T-helper 1 cell treated with Interleukin-12 subunit alpha and Interleukin-12 subunit beta and Interleukin-4 antibody, amounts not matched to agents 30 μg/mL and 1 μg/mL, for 36 hours (primary cell): ENCODE measurements at regions not wholly inside any gene's neighbourhood (a gene's known extent, or its start where the extent isn't known, plus 50 kb on each side); places are given as distances from the start of the nearest gene placed in this dataset.
"Not testable (repeated sequence)": the region's sequence is repeated elsewhere in the genome, so short reads cannot be mapped to it uniquely, and the experiment has no call there.

ENCODE experiments used
- H3K27ac Mint-ChIP-seq: one replicate; pipeline ENCODE4 v1.8.0; 2021; ENCODE audit warnings: mild to moderate bottlenecking, mixed read lengths
- H3K27me3 Mint-ChIP-seq: one replicate; pipeline ENCODE4 v1.8.0; 2021; ENCODE audit warnings: low read depth, mixed read lengths
- H3K36me3 Mint-ChIP-seq: one replicate; pipeline ENCODE4 v1.8.0; 2021; ENCODE audit warnings: low read depth, mixed read lengths
- H3K4me1 Mint-ChIP-seq: one replicate; pipeline ENCODE4 v1.8.0; 2021; ENCODE audit warnings: low read depth, mixed read lengths
- H3K4me3 Mint-ChIP-seq: one replicate; pipeline ENCODE4 v1.8.0; 2021; ENCODE audit warnings: mild to moderate bottlenecking, moderate library complexity, mixed read lengths
- H3K9me3 Mint-ChIP-seq: one replicate; pipeline ENCODE4 v1.8.0; 2021; ENCODE audit warnings: mixed read lengths

DNA sequence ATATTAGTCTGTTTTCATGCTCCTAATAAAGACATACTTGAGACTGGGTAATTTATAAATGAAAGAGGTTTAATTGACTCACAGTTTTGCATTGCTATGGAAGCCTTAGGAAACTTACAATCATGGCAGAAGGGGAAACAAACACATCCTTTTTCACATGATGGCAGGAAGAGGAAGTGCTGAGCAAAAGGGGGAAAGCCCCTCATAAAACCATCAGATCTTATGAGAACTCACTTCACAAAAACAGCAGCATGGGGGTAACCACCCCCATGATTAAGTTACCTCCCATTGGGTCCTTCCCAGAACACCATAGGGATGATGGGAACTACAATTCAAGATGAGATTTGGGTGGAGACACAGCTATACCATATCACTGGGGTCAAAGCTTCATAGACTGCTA lies 254.2 kb downstream of the ERMARD start:
- Mint-ChIP-seq H3K4me1 (no peaks in the 10 kb centered on the region), H3K36me3 (no peaks in the 10 kb centered on the region), H3K4me3 (no peak overlapping the region), H3K9me3 (peaks cover 30% of the 10 kb centered on the region), H3K27ac (no peak overlapping the region), H3K27me3 (no peaks in the 10 kb centered on the region)

- no peaks in the 10 kb centered on the region for H3K36me3 Mint-ChIP-seq
- H3K27ac Mint-ChIP-seq: no peak overlapping the region
- H3K4me3 Mint-ChIP-seq: no peak overlapping the region
- H3K27me3 Mint-ChIP-seq: no peaks in the 10 kb centered on the region
- H3K4me1 Mint-ChIP-seq: no peaks in the 10 kb centered on the region
- peaks cover 32% of the 10 kb centered on the region for H3K9me3 Mint-ChIP-seq
Observed at GRCh38 chr6:170004585-170005210, 253.3 kb downstream of the ERMARD start.

GRCh38 chr6:170003451-170004160 lies 252.2 kb downstream of the ERMARD start:
- H3K36me3 Mint-ChIP-seq: no peaks in the 10 kb centered on the region
- no peaks in the 10 kb centered on the region for H3K27me3 Mint-ChIP-seq
- H3K4me1 Mint-ChIP-seq: no peaks in the 10 kb centered on the region
- H3K27ac Mint-ChIP-seq: no peak overlapping the region
- no peak overlapping the region for H3K4me3 Mint-ChIP-seq
- peaks cover 32% of the 10 kb centered on the region for H3K9me3 Mint-ChIP-seq

- H3K27ac Mint-ChIP-seq: no peak overlapping the region
Observed at GRCh38 chr6:170003027-170003426, 251.6 kb downstream of the ERMARD start.

GRCh38 chr6:170001782-170002181 lies 250.4 kb downstream of the ERMARD start:
- not testable (repeated sequence) for H3K36me3 Mint-ChIP-seq, H3K4me1 Mint-ChIP-seq, H3K4me3 Mint-ChIP-seq, H3K27me3 Mint-ChIP-seq, H3K27ac Mint-ChIP-seq
- H3K9me3 Mint-ChIP-seq: peaks cover 32% of the 10 kb centered on the region

More at GRCh38 chr6:170003027-170003426, 251.6 kb downstream of the ERMARD start:
- Mint-ChIP-seq H3K4me1 (no peaks in the 10 kb centered on the region), H3K4me3 (no peak overlapping the region), H3K36me3 (no peaks in the 10 kb centered on the region), H3K27me3 (no peaks in the 10 kb centered on the region), H3K9me3 (peaks cover 32% of the 10 kb centered on the region)

DNA sequence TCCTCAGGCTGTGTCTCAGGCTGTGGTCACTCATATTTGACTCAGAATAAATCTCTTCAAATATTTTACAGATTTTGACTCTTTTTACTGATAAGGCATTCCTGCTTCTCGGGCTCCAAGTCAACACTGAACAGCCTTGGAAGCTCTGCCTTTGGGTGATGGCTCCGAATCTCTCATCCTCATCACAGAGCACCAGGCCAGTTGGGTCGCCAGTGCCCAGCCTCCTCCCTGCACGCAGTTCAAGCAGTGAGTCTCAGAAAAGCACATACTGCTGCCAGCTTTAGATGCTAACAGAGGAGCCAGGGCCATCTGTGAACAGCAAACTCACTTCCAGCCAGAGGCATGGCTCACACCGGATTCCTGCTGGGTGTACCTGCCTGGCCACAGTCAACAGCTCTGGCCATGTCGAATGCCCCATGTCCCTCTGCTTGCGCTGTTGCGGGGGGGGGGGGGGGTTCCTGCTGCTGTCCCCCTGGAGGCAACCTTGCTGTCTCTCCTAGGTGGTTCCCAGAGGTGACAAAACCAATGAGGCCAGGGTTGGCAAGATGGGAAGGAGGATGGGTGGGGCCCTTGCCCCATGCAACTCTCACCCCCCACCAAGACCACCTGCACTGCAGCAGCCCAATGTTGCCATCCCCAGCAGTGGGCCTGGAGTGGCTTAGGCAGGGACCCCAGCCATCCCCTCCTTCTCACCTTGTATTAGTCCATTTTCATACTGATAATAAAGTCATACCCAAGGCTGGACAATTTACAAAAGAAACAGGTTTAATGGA lies 248.8 kb downstream of the ERMARD start:
- peaks cover 28% of the 10 kb centered on the region for H3K9me3 Mint-ChIP-seq
- H3K36me3 Mint-ChIP-seq: no peaks in the 10 kb centered on the region
- H3K4me1 Mint-ChIP-seq: no peaks in the 10 kb centered on the region
- H3K4me3 Mint-ChIP-seq: no peak overlapping the region
- no peak overlapping the region for H3K27ac Mint-ChIP-seq
- peaks cover 5% of the 10 kb centered on the region for H3K27me3 Mint-ChIP-seq

- Mint-ChIP-seq H3K27me3 (peaks cover 5% of the 10 kb centered on the region), H3K4me3 (no peak overlapping the region), H3K27ac (no peak overlapping the region), H3K4me1 (no peaks in the 10 kb centered on the region), H3K36me3 (no peaks in the 10 kb centered on the region), H3K9me3 (peaks cover 26% of the 10 kb centered on the region)
Observed at GRCh38 chr6:169999367-169999766, 247.9 kb downstream of the ERMARD start.

- peaks cover 5% of the 10 kb centered on the region for H3K27me3 Mint-ChIP-seq
- no peaks in the 10 kb centered on the region for H3K4me1 Mint-ChIP-seq
- H3K36me3 Mint-ChIP-seq: no peaks in the 10 kb centered on the region
- H3K9me3 Mint-ChIP-seq: peaks cover 19% of the 10 kb centered on the region
- no peak overlapping the region for H3K4me3 Mint-ChIP-seq
- H3K27ac Mint-ChIP-seq: no peak overlapping the region
Observed at GRCh38 chr6:169998457-169998856, 247.0 kb downstream of the ERMARD start.

DNA sequence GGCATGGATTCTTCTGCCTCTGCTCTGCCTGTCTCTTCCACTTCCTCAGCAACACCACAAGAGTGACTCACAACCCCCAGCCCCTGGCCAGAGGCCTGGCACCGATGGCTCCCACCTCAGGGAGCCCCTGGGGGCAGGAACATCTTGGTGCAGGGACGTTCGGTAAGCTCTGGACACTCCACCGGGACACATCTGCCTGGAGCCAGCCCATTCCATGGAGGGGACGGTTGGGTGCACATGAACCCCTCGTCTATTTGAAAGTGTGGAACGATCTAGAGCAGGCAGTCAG lies 246.5 kb downstream of the ERMARD start:
- H3K4me3 Mint-ChIP-seq: no peak overlapping the region
- H3K27ac Mint-ChIP-seq: no peak overlapping the region
- H3K4me1 Mint-ChIP-seq: no peaks in the 10 kb centered on the region
- peaks cover 15% of the 10 kb centered on the region for H3K9me3 Mint-ChIP-seq
- peaks cover 5% of the 10 kb centered on the region for H3K27me3 Mint-ChIP-seq
- no peaks in the 10 kb centered on the region for H3K36me3 Mint-ChIP-seq

DNA sequence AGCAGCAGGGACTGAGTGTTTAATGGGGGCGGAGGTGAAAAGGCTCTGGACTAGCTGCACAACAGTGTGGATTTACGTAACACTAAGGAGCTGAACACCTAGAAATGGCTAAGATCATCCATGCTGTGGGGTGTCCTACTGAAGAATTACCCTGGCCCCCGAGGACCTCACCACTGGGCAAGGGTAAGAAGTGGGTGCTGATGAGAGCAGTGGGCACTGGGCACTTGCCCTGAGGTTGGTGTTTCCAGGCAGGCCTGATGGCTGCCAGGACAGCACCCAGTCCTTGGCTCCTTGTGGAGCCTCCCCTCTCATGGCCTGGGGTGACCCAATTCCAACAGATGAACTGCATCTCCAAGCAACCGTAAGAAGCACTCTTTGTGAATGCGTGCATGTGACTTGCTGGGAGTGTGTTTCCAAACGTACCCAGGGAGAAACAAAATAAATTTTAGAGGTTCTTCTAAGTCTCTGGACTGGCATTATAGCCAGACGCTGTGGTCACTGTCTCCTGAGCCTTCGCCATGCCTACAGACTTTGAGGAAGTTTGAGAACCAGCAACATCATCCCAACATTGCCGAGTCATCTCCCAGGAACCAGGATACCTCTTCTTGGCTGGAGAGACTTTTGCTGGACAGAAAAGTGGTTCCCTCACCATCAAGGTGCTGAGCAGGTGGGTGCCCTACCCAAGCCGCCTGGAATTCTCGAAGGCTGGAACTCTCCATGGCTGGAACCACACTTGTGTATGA lies 245.9 kb downstream of the ERMARD start:
- H3K4me3 Mint-ChIP-seq: no peak overlapping the region
- no peaks in the 10 kb centered on the region for H3K36me3 Mint-ChIP-seq
- H3K4me1 Mint-ChIP-seq: no peaks in the 10 kb centered on the region
- H3K27me3 Mint-ChIP-seq: peaks cover 5% of the 10 kb centered on the region
- no peak overlapping the region for H3K27ac Mint-ChIP-seq
- H3K9me3 Mint-ChIP-seq: peaks cover 10% of the 10 kb centered on the region

DNA sequence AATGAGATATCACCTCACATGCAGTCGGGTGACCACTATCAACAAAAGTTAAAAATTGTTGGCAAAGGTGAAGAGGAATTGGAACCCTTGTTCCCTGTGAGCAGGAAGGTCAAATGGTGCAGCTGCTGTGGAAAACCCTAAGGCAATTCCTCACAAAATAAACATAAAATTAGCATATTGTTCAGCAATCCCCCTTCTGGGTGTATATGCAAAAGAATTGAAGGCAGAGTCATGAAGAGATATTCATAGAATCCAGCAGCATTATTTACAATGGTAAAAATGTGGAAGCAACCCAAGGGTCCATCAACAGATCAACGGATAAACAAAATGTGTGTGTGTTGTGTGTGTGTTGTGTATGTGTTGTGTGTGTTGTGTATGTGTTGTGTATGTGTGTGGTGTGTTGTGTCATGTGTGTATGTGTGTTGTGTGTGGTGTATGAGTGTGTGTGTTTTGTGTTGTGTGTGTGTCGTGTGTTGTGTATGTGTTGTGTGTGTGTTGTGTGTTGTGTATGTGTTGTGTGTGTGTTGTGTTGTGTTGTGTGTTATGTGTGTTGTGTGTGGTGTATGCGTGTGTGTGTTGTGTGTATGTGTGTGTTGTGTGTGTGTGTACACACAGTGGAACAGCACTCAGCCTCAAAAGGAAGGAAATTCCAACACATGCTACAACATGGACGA lies 245.1 kb downstream of the ERMARD start:
- Mint-ChIP-seq H3K27ac (no peak overlapping the region), H3K27me3 (peaks cover 10% of the 10 kb centered on the region), H3K4me1 (peaks cover 6% of the 10 kb centered on the region), H3K4me3 (no peak overlapping the region), H3K9me3 (peaks cover 5% of the 10 kb centered on the region), H3K36me3 (no peaks in the 10 kb centered on the region)

DNA sequence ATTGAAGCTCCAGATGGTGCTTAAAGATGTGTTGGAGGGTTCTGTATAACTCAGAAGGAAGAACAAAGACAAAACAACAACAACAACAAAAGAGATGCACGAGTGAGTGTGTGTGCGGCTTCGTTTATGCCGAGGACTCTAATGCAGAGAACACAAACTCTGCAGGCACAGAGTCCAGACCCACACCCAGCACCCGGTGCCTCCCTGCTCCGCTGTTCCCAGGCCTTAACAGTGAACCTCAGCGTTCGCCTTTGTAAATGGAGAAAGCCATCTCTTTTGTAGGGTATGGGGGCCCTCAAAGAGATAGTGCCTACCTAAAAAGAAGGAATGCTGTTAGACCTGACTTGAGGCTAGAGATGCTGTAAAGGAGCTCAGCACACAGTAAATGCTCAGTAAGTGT lies 243.3 kb downstream of the ERMARD start:
- Mint-ChIP-seq H3K4me3 (no peak overlapping the region), H3K9me3 (no peaks in the 10 kb centered on the region), H3K36me3 (no peaks in the 10 kb centered on the region), H3K27me3 (peaks cover 12% of the 10 kb centered on the region), H3K27ac (no peak overlapping the region), H3K4me1 (peaks cover 15% of the 10 kb centered on the region)

DNA sequence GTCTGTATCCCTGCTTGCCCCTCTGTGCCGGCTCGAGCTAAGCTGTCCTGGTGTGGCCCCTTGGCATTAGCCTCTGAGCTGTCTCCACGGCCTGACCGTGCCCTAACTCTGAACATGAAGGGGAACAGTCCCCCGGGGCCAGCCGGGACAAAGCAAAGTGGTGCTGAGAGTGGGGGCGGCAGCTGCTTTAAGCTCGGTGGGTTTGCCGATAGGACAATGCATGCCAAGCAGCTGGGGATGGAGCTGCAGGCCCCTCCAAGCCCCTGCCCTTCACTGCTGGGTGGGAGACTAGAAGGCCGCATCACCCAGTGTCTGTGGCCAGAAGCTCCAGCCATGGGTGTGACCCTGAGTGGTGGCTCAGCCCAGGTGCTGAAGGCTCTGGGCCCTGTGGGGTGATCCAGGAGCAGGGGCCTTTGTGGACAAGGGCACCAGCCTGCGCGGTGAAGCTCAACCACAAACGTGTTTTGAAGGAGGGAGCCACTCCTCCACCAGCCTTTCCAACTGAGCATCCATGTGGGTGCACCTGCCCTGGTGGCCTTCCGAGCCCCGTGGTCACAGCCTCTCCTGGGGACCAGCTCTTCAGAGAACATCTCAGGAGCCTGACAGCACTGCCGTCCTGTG lies 242.5 kb downstream of the ERMARD start:
- Mint-ChIP-seq H3K36me3 (no peaks in the 10 kb centered on the region), H3K9me3 (no peaks in the 10 kb centered on the region), H3K27me3 (peaks cover 12% of the 10 kb centered on the region), H3K27ac (no peak overlapping the region), H3K4me1 (peaks cover 18% of the 10 kb centered on the region), H3K4me3 (no peak overlapping the region)

DNA sequence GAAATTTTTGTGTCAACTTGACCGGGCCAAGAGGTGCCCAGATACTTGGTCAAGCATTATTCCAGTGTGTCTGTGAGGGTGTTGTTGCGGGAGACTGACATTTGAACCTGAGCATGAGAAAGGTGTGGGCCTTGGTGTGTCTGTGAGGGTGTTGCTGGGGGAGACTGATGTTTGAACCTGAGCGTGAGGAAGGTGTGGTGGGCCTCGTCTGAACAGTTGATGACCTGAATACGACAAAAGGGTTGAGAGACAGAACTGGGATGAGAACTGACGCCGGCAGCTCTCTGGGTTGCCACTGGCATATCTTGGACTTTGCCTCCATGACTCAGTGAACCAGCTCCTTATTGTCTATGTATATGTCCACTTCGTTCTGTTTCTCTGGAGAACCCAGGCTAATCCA lies 240.5 kb downstream of the ERMARD start:
- no peak overlapping the region for H3K27ac Mint-ChIP-seq
- H3K9me3 Mint-ChIP-seq: no peaks in the 10 kb centered on the region
- H3K4me3 Mint-ChIP-seq: no peak overlapping the region
- no peaks in the 10 kb centered on the region for H3K36me3 Mint-ChIP-seq
- peaks cover 12% of the 10 kb centered on the region for H3K27me3 Mint-ChIP-seq
- H3K4me1 Mint-ChIP-seq: peaks cover 18% of the 10 kb centered on the region
